H9 (cell line): ENCODE measurements at regions not wholly inside any gene's neighbourhood (a gene's known extent, or its start where the extent isn't known, plus 50 kb on each side); places are given as distances from the start of the nearest gene placed in this dataset.

Experiments used
- DNase-seq: peaks from one replicate; pipeline ENCODE4 v3.0.0-alpha.2; 2017
- H2AFZ ChIP-seq: one replicate; pipeline ENCODE4 v1.6.1; 2013; ENCODE audit warnings: mild to moderate bottlenecking, low read length, control low read depth, moderate library complexity
- H2AK5ac ChIP-seq: 2 replicates; pipeline ENCODE4 v1.6.1; 2013; ENCODE audit warnings: low read length, control low read depth, mixed read lengths; ENCODE audit not compliant: insufficient read length
- H2BK120ac ChIP-seq: one replicate; pipeline ENCODE4 v1.6.1; 2013; ENCODE audit warnings: low read depth, mild to moderate bottlenecking, low read length, control low read depth, inconsistent platforms; ENCODE audit not compliant: poor library complexity, severe bottlenecking
- H2BK12ac ChIP-seq: 2 replicates; pipeline ENCODE4 v1.6.1; 2013; ENCODE audit warnings: low read length, control low read depth, mixed read lengths, low read depth; ENCODE audit not compliant: insufficient read length
- H2BK15ac ChIP-seq: 2 replicates; pipeline ENCODE4 v1.6.1; 2013; ENCODE audit warnings: low read depth, low read length, control low read depth
- H2BK20ac ChIP-seq: one replicate; pipeline ENCODE4 v1.6.1; 2013; ENCODE audit warnings: low read depth, mild to moderate bottlenecking, low read length, control low read depth, inconsistent platforms; ENCODE audit not compliant: poor library complexity, severe bottlenecking
- H2BK5ac ChIP-seq: 2 replicates; pipeline ENCODE4 v1.6.1; 2013; ENCODE audit warnings: low read length, control low read depth, mixed read lengths; ENCODE audit not compliant: insufficient read length
- H3K14ac ChIP-seq: 2 replicates; pipeline ENCODE4 v1.6.1; 2013; ENCODE audit warnings: low read length, control low read depth; ENCODE audit not compliant: insufficient read depth
- H3K18ac ChIP-seq: 2 replicates; pipeline ENCODE4 v1.6.1; 2013; ENCODE audit warnings: low read depth, mild to moderate bottlenecking, mixed read lengths, low read length, control low read depth; ENCODE audit not compliant: insufficient read length
- H3K23ac ChIP-seq: 2 replicates; pipeline ENCODE4 v1.6.1; 2013; ENCODE audit warnings: low read length, control low read depth, mixed read lengths, low read depth; ENCODE audit not compliant: insufficient read length
- H3K23me2 ChIP-seq: 2 replicates; pipeline ENCODE4 v1.6.1; 2013; ENCODE audit warnings: low read depth, mild to moderate bottlenecking, mixed read lengths, low read length, control low read depth; ENCODE audit not compliant: insufficient read length, poor library complexity, severe bottlenecking
- H3K27ac ChIP-seq: 2 replicates; pipeline ENCODE4 v1.5.1; 2013; ENCODE audit warnings: low read length, control low read depth, mixed read lengths, low read depth; ENCODE audit not compliant: insufficient read length
- H3K27me3 ChIP-seq: 2 replicates; pipeline ENCODE4 v1.6.1; 2013; ENCODE audit warnings: low read length, control low read depth, inconsistent platforms; ENCODE audit not compliant: insufficient read depth
- H3K4ac ChIP-seq: 2 replicates; pipeline ENCODE4 v1.6.1; 2013; ENCODE audit warnings: low read depth, mild to moderate bottlenecking, control low read depth, inconsistent platforms, low read length, moderate library complexity
- H3K4me1 ChIP-seq: 2 replicates; pipeline ENCODE4 v1.6.1; 2013; ENCODE audit warnings: low read length, control low read depth, inconsistent platforms; ENCODE audit not compliant: insufficient read depth
- H3K4me2 ChIP-seq: 2 replicates; pipeline ENCODE4 v1.6.1; 2013; ENCODE audit warnings: low read length, control low read depth, mixed read lengths; ENCODE audit not compliant: insufficient read length, insufficient read depth
- H3K56ac ChIP-seq: 2 replicates; pipeline ENCODE4 v1.6.1; 2013; ENCODE audit warnings: low read depth, mild to moderate bottlenecking, mixed read lengths, low read length, control low read depth; ENCODE audit not compliant: insufficient read length
- H3K79me1 ChIP-seq: 2 replicates; pipeline ENCODE4 v1.6.1; 2013; ENCODE audit warnings: low read depth, mild to moderate bottlenecking, moderate library complexity, low read length, control low read depth, inconsistent platforms; ENCODE audit not compliant: insufficient read depth, poor library complexity, severe bottlenecking
- H3K79me2 ChIP-seq: 2 replicates; pipeline ENCODE4 v1.6.1; 2013; ENCODE audit warnings: low read length, control low read depth, inconsistent platforms; ENCODE audit not compliant: insufficient read depth
- H3K9ac ChIP-seq: 2 replicates; pipeline ENCODE4 v1.6.1; 2013; ENCODE audit warnings: low read length, control low read depth, mixed read lengths; ENCODE audit not compliant: insufficient read length; ENCODE audit errors: extremely low read depth
- H3K9me3 ChIP-seq: one replicate; pipeline ENCODE4 v1.6.1; 2013; ENCODE audit warnings: low read depth, low read length, inconsistent platforms; ENCODE audit not compliant: control insufficient read depth
- H3T11ph ChIP-seq: one replicate; pipeline ENCODE4 v1.6.1; 2013; ENCODE audit warnings: mild to moderate bottlenecking, low read length, control low read depth, inconsistent platforms
- H4K20me1 ChIP-seq: one replicate; pipeline ENCODE4 v1.6.1; 2013; ENCODE audit not compliant: control insufficient read depth, insufficient read length, insufficient read depth
- H4K5ac ChIP-seq: 2 replicates; pipeline ENCODE4 v1.6.1; 2013; ENCODE audit warnings: low read depth, mild to moderate bottlenecking, mixed read lengths, low read length, control low read depth; ENCODE audit not compliant: insufficient read length
- H4K8ac ChIP-seq: replicated peaks from 2 replicates; pipeline ENCODE4 v1.6.1; 2013; ENCODE audit warnings: low read length, control low read depth, mixed read lengths, low read depth; ENCODE audit not compliant: insufficient read length
- H4K91ac ChIP-seq: 2 replicates; pipeline ENCODE4 v1.6.1; 2013; ENCODE audit warnings: low read depth, mild to moderate bottlenecking, moderate library complexity, mixed read lengths, low read length, control low read depth; ENCODE audit not compliant: insufficient read length
- H3K27ac Mint-ChIP-seq, 3 experiments: 2 replicates in 2 of 3; 3 replicates in 1 of 3; pipeline ENCODE4 v1.8.0; 2020 to 2021; ENCODE audit warnings: mixed read lengths in 3 of 3, mild to moderate bottlenecking in 1 of 3, moderate library complexity in 1 of 3
- H3K27me3 Mint-ChIP-seq: 2 replicates; pipeline ENCODE4 v1.8.0; 2021; ENCODE audit warnings: low read depth, mild to moderate bottlenecking, moderate library complexity, mixed read lengths
- H3K36me3 Mint-ChIP-seq, 3 experiments: 2 replicates in 2 of 3; 3 replicates in 1 of 3; pipeline ENCODE4 v1.8.0; 2020 to 2021; ENCODE audit warnings: low read depth in 3 of 3, mixed read lengths in 3 of 3; ENCODE audit not compliant: insufficient read depth in 1 of 3
- H3K4me1 Mint-ChIP-seq, 2 experiments: 2 replicates each; pipeline ENCODE4 v1.8.0; 2020; ENCODE audit warnings: mixed read lengths in 2 of 2
- H3K4me3 Mint-ChIP-seq, 2 experiments: 2 replicates in 1 of 2; 3 replicates in 1 of 2; pipeline ENCODE4 v1.8.0; 2020 to 2021; ENCODE audit warnings: mild to moderate bottlenecking in 2 of 2, mixed read lengths in 2 of 2, moderate library complexity in 1 of 2
- H3K9me3 Mint-ChIP-seq, 2 experiments: 2 replicates in 1 of 2; 3 replicates in 1 of 2; pipeline ENCODE4 v1.8.0; 2020; ENCODE audit warnings: mild to moderate bottlenecking in 2 of 2, mixed read lengths in 2 of 2, moderate library complexity in 1 of 2
- CTCF ChIP-seq: fragments of 200-600 bp; sonication (generic); conservative IDR thresholded peaks from 3 replicates; pipeline ENCODE4 v1.8.0; 2021; ENCODE audit warnings: antibody characterized with exemption, mild to moderate bottlenecking
- WGBS: extraction: QIAGEN DNeasy Blood & Tissue Kit; methylation state at CpG from one replicate; pipeline ENCODE4 v1.1.7; 2013; ENCODE audit warnings: missing lambda C conversion rate, low lambda C conversion rate, mixed read lengths; ENCODE audit not compliant: insufficient read length; ENCODE audit errors: extremely low coverage; 5-methylcytosine and 5-hydroxymethylcytosine counted together

GRCh38 chr10:28737096-28737495 lies 59.8 kb downstream of the BAMBI start:
- H3K4me2 ChIP-seq: no peak overlapping the region
- no peak overlapping the region for H3K18ac ChIP-seq
- no peaks in the 10 kb centered on the region for H3K4me1 ChIP-seq
- peaks cover 2% of the 10 kb centered on the region for H3K27me3 Mint-ChIP-seq
- H3T11ph ChIP-seq: no peak overlapping the region
- no peak overlapping the region for H3K9ac ChIP-seq
- H3K4me3 Mint-ChIP-seq: no peak overlapping the region
- no CpG with 5 or more reads among the region's 2 CpGs for WGBS
- no peak overlapping the region for H2BK120ac ChIP-seq
- no peak overlapping the region for H2BK15ac ChIP-seq
- no peak overlapping the region for H3K56ac ChIP-seq
- H3K9me3 ChIP-seq: no peaks in the 10 kb centered on the region
- peaks cover 0 to 5% (median 5%) of the 10 kb centered on the region in 3 experiments; a peak in 2 of 7 replicates for H3K36me3 Mint-ChIP-seq
- H2BK20ac ChIP-seq: no peak overlapping the region
- no peak overlapping the region for H3K27ac ChIP-seq
- H3K23ac ChIP-seq: no peak overlapping the region
- H3K14ac ChIP-seq: no peak overlapping the region
- H3K79me1 ChIP-seq: no peaks in the 10 kb centered on the region
- peaks cover 5 to 8% of the 10 kb centered on the region in 2 experiments; a peak in 4 of 5 replicates for H3K9me3 Mint-ChIP-seq
- H2BK5ac ChIP-seq: no peak overlapping the region
- peaks cover 8 to 13% of the 10 kb centered on the region in 2 experiments; a peak in 3 of 4 replicates for H3K4me1 Mint-ChIP-seq
- TF ChIP-seq CTCF: no peak
- no peak overlapping the region for H4K8ac ChIP-seq
- no peak overlapping the region for H3K4ac ChIP-seq
- no peak for DNase-seq
- H3K79me2 ChIP-seq: no peaks in the 10 kb centered on the region
- H4K91ac ChIP-seq: no peak overlapping the region
- no peaks in the 10 kb centered on the region for H3K23me2 ChIP-seq
- no peaks in the 10 kb centered on the region for H4K20me1 ChIP-seq
- no peak overlapping the region for H2AFZ ChIP-seq
- no peak overlapping the region for H2AK5ac ChIP-seq
- H4K5ac ChIP-seq: no peak overlapping the region
- H2BK12ac ChIP-seq: no peak overlapping the region
- H3K27ac Mint-ChIP-seq: no peak overlapping the region
- H3K27me3 ChIP-seq: no peaks in the 10 kb centered on the region
